NT2/D1 (cell line): ENCODE measurements at regions not wholly inside any gene's neighbourhood (a gene's known extent, or its start where the extent isn't known, plus 50 kb on each side); places are given as distances from the start of the nearest gene placed in this dataset.

Experiments
- DNase-seq: peaks from one replicate; pipeline ENCODE4 v3.0.0-alpha.2; 2011; ENCODE audit warnings: low read depth, low spot score
- H3K27me3 ChIP-seq: 2 replicates; pipeline ENCODE4 v1.6.0; 2011; ENCODE audit warnings: mild to moderate bottlenecking; ENCODE audit not compliant: insufficient read length, insufficient read depth
- H3K36me3 ChIP-seq: 2 replicates; pipeline ENCODE4 v1.6.1; 2011; ENCODE audit warnings: mild to moderate bottlenecking, low read length, mixed read lengths; ENCODE audit not compliant: insufficient read depth, insufficient read length
- H3K4me1 ChIP-seq: 2 replicates; pipeline ENCODE4 v1.5.1; 2011; ENCODE audit not compliant: insufficient read depth, insufficient read length
- H3K4me3 ChIP-seq: 2 replicates; pipeline ENCODE4 v1.5.1; 2011; ENCODE audit warnings: low read depth; ENCODE audit not compliant: insufficient read length
- H3K9ac ChIP-seq: 2 replicates; pipeline ENCODE4 v1.6.0; 2011; ENCODE audit warnings: low read depth; ENCODE audit not compliant: insufficient read length
- H3K9me3 ChIP-seq: 2 replicates; pipeline ENCODE4 v1.5.1; 2011; ENCODE audit warnings: mild to moderate bottlenecking, low read length; ENCODE audit not compliant: insufficient read depth
- SUZ12 ChIP-seq: IDR thresholded peaks from 2 replicates; pipeline ENCODE4 v1.6.1; 2011; ENCODE audit not compliant: insufficient read length, insufficient read depth; ENCODE audit errors: extremely low read depth
- YY1 ChIP-seq: IDR thresholded peaks from 2 replicates; pipeline ENCODE4 v1.6.1; 2011; ENCODE audit not compliant: insufficient read length, insufficient read depth
- ZNF274 ChIP-seq: IDR thresholded peaks from 2 replicates; pipeline ENCODE4 v1.6.1; 2011; ENCODE audit warnings: mild to moderate bottlenecking, low read depth, low read length

GRCh38 chr5:71953866-71954265 is 153.4 kb upstream of the MAP1B start:
- H3K36me3 ChIP-seq = no peaks in the 10 kb centered on the region
- H3K4me1 ChIP-seq = peaks cover 2% of the 10 kb centered on the region
- no peaks in the 10 kb centered on the region for H3K27me3 ChIP-seq
- peaks cover 11% of the 10 kb centered on the region; the same call in 1 of the 2 replicates for H3K9me3 ChIP-seq
- no peak overlapping the region for H3K4me3 ChIP-seq
- no peak for DNase-seq
- H3K9ac ChIP-seq = no peak overlapping the region
- TF ChIP-seq ZNF274 = no peak

GRCh38 chr5:71954329-71954728 is 152.9 kb upstream of the MAP1B start:
- TF ChIP-seq SUZ12 = no peak
- no peak for TF ChIP-seq ZNF274
- no peak for TF ChIP-seq YY1

DNA sequence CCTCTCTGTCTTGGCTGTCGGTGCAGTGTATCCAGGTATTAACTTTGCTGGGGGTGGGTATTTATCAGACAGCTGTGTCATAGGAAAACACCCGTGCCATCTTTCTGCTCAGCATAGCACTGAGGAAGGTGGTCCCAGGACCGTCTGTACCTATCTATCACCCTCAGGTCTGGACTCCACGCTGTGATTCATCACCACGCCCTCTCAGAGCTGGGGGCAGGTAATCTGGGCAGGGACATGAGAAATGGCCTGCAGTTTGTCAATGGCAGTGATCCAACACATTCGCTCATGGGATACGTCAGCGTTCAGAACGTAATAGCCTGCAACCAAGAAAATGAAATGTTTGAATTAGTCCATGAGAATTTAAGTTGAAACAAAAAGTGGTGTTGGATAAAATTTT is 151.6 kb upstream of the MAP1B start:
- no peak for DNase-seq
- H3K9ac ChIP-seq = no peak overlapping the region
- TF ChIP-seq YY1 (no peak), SUZ12 (no peak), ZNF274 (no peak)

More at GRCh38 chr5:71954329-71954728, 152.9 kb upstream of the MAP1B start:
- H3K27me3 ChIP-seq = no peaks in the 10 kb centered on the region
- no peak overlapping the region for H3K4me3 ChIP-seq
- no peak overlapping the region for H3K9ac ChIP-seq
- no peak for DNase-seq
- peaks cover 2% of the 10 kb centered on the region for H3K4me1 ChIP-seq
- peaks cover 7% of the 10 kb centered on the region; the same call in 1 of the 2 replicates for H3K9me3 ChIP-seq
- no peaks in the 10 kb centered on the region for H3K36me3 ChIP-seq

DNA sequence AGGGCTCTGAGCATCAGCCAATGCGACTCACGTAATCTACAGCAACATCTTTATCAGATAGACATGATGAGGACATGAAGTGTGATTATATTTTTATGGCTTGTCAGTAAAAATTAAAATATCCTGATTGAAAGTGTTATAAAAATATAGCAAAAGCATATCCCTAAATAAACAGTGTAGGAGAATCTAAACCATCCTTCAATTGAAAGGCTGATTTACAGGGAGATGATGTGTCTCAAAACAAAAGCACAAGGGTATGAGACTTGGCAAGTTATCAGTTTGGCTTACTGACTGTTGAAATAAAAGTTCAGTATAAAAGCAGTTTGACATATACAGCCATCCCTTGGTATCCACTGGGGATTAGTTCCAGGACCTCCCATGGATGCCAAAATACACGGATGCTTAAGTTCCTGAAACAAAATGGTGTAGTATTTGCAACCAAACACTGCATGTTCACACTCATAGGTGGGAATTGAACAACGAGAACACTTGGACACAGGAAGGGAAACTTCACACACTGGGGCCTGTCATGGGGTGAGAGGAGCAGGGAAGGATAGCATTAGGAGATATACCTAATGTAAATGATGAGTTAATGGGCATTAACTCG is 149.9 kb upstream of the MAP1B start:
- no peak overlapping the region for H3K9ac ChIP-seq
- peaks cover 2% of the 10 kb centered on the region for H3K4me1 ChIP-seq
- no peaks in the 10 kb centered on the region for H3K9me3 ChIP-seq
- H3K27me3 ChIP-seq = no peaks in the 10 kb centered on the region
- no peak for DNase-seq
- no peak overlapping the region for H3K4me3 ChIP-seq
- TF ChIP-seq YY1 (no peak), SUZ12 (no peak), ZNF274 (no peak)
- no peaks in the 10 kb centered on the region for H3K36me3 ChIP-seq

More for the DNA sequence above, 151.6 kb upstream of the MAP1B start:
- Histone ChIP-seq H3K4me3 (no peak overlapping the region), H3K27me3 (no peaks in the 10 kb centered on the region), H3K4me1 (peaks cover 2% of the 10 kb centered on the region), H3K36me3 (no peaks in the 10 kb centered on the region), H3K9me3 (no peaks in the 10 kb centered on the region)

- H3K9ac ChIP-seq = no peak overlapping the region
- H3K4me3 ChIP-seq = no peak overlapping the region
- H3K27me3 ChIP-seq = no peaks in the 10 kb centered on the region
- H3K9me3 ChIP-seq = no peaks in the 10 kb centered on the region
- no peaks in the 10 kb centered on the region for H3K36me3 ChIP-seq
- DNase-seq = no peak
- TF ChIP-seq YY1 = no peak
- TF ChIP-seq ZNF274 = no peak
- no peak for TF ChIP-seq SUZ12
- no peaks in the 10 kb centered on the region for H3K4me1 ChIP-seq
Measured at GRCh38 chr5:71960195-71960594, 147.1 kb upstream of the MAP1B start.

DNA sequence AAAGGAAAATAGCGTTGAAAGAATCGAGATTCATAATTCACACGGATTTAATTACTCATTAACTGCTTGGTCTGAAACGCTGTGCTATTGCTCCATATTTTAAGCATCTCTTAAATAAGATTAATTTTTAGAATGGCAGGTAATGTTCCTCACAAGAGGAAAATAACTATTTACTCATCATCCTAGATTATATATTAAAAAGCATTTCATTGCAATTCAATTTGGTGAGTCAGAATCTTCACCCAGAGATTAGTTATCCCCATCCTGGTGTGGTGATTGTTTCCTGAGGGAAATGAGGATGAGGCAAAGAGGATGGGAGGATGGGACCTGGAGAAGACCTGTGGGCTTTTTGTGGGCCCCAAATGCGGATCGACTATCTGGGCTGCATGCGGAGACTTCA is 145.5 kb upstream of the MAP1B start:
- Histone ChIP-seq H3K4me3 (no peak overlapping the region), H3K4me1 (no peaks in the 10 kb centered on the region), H3K36me3 (no peaks in the 10 kb centered on the region), H3K27me3 (no peaks in the 10 kb centered on the region), H3K9me3 (no peaks in the 10 kb centered on the region), H3K9ac (no peak overlapping the region)
- TF ChIP-seq ZNF274 (no peak), YY1 (no peak), SUZ12 (no peak)
- DNase-seq = no peak

DNA sequence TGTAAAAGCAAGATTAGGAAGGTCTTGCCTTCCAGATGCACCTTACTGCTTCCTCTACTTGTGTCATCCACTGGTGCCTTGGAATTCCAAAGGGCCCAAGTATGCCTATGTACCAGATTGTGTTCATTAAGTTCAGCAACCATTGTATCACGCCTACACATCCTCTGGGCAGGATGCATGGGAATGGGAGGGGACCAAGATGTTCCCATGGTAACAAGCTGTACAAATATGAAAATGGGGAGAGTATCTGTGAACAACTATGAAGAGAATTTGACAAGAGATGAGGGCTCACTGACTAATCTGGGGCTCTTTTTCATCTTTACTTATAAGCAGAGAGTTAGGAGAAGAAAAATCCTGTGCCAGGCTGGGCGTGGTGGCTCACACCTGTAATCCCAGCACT is 137.8 kb upstream of the MAP1B start:
- H3K9ac ChIP-seq = no peak overlapping the region
- H3K4me1 ChIP-seq = no peaks in the 10 kb centered on the region
- H3K36me3 ChIP-seq = no peaks in the 10 kb centered on the region
- H3K27me3 ChIP-seq = no peaks in the 10 kb centered on the region
- DNase-seq = no peak
- no peak overlapping the region for H3K4me3 ChIP-seq
- H3K9me3 ChIP-seq = no peaks in the 10 kb centered on the region
- no peak for TF ChIP-seq YY1
- TF ChIP-seq ZNF274 = no peak

- no peak for DNase-seq
- Histone ChIP-seq H3K9me3 (no peaks in the 10 kb centered on the region), H3K4me1 (no peaks in the 10 kb centered on the region), H3K27me3 (no peaks in the 10 kb centered on the region), H3K36me3 (no peaks in the 10 kb centered on the region), H3K9ac (no peak overlapping the region), H3K4me3 (no peak overlapping the region)
- TF ChIP-seq SUZ12 (no peak), YY1 (no peak), ZNF274 (no peak)
Measured at GRCh38 chr5:71971862-71972261, 135.4 kb upstream of the MAP1B start.
